CD4-positive, alpha-beta T cell treated with Interferon alpha-2 for 1 hour (primary cell): ENCODE measurements at regions not wholly inside any gene's neighbourhood (a gene's known extent, or its start where the extent isn't known, plus 50 kb on each side); places are given as distances from the start of the nearest gene placed in this dataset.

Source experiments
- DNase-seq, 2 donors: peaks; one replicate each; pipeline ENCODE4 v3.0.0-alpha.2; 2020 to 2022

DNA sequence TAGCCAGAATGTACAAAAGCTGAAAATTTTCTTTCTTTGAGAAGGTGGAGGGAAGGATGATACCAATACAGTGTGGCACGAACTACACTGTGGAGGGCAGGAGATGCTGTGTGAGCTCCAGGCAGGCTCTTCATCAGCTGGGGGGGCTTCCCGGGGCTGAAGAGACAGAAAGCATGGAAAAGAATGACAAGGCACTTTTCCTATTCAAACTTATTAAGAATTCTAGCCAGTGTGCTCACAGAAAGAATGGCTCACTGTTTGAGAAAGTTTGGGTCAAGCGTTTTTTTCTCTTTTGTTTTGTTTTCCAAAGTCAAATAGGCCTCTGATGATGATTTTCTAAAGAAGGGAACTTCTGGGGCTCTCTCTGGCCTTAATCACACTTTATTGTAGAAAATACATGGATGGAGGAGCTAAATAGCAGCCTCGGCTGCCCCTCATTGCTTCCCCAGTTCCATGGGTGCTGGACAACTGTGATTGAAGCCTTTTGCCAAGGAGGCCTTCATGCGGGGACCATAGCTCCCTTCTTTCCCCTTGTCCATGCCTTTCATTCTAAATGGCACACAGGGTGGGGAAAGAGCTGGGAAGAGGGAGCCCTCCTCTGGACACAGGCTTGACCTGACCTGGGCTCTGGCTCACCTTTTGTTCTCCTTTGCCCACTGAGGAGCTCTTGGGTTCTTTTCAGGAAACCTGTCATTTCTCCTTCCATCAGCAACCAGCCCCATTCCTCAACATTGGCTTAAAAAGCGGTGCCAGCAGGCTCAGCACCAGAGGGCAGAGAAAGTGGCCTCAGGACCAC lies 130.6 kb downstream of the TDRD15 start:
- no peak for DNase-seq

DNA sequence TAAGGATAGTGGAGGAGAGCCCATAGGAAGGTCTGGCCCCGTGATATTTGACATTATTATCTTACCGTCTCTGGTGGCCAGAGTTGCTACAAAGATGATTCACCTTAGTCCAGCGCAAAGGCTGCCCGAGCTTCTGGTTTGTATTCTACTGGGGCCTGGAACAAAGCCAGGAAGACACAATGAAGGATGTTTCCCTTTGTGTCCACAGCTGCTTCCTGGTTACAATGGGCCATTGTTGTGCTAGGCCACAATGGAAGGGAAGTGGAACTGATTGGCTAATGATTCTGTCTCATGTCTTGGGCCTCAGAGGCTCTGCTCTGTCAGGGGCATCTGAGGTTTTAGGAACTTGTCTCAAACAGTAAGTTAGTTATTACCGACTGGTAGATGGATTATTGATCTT lies 132.2 kb downstream of the TDRD15 start:
- DNase-seq: peak; percentile 10 to 63

GRCh38 chr2:21257621-21258020 lies 133.9 kb downstream of the TDRD15 start:
- DNase-seq: no peak

GRCh38 chr2:21258082-21258481 lies 134.3 kb downstream of the TDRD15 start:
- DNase-seq: no peak

- DNase-seq: no peak
Measured at GRCh38 chr2:21260311-21260710, 136.5 kb downstream of the TDRD15 start.

DNA sequence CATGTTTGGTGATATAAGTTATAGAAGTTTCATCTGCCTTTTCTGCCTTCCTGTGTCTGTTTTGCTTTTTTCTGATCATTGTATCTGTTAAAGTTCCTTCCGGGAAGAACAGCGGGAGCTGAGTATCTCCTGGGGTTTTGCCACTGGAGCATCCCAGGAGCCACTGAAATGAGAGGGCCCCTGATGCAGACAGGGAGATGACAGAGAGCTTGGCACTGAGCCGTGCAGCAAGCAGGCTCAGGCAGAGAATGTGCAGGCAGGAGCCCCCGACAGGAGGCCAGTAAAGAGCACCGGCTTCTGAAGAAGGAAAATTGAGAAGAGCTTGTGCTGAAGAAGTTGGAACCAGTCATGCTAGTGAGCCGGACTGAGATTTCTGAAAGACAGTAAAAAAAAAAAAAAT lies 137.8 kb downstream of the TDRD15 start:
- no peak for DNase-seq

- no peak for DNase-seq
Measured at GRCh38 chr2:21262426-21262940, 138.7 kb downstream of the TDRD15 start.

GRCh38 chr2:21263622-21264021 lies 139.9 kb downstream of the TDRD15 start:
- DNase-seq: no peak

- no peak for DNase-seq
Measured at GRCh38 chr2:21265752-21266151, 142.0 kb downstream of the TDRD15 start.

DNA sequence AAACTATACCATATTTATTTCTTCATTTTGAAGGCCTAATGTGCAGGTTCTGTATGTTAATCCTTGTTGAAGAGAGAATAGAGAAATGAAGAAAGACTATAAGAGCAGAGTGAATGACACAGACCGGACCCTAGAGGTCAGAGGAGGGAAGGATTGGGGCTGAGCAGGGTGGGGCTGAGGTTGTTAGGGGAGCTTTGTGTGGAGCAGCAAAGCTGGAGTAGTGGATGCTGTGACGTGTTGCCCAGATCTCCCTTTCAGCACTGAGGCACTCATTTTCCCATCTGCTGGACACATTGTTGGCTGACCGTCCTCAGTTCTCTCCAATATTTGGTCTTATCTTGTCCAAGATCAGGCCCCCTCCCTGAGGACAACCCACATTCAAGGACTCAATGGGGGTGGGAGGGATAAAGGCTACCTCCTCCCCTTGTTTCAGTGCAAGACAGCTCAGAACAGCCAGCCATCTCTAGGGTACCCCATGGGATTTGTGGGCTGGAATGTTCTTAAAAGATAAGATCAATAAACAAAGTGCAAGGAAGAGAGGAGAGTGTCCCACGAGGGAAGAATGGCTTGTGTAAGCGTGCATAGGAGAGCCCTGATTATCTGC lies 143.6 kb downstream of the TDRD15 start:
- no peak for DNase-seq

GRCh38 chr2:21268197-21268877 lies 144.6 kb downstream of the TDRD15 start:
- DNase-seq: no peak

DNA sequence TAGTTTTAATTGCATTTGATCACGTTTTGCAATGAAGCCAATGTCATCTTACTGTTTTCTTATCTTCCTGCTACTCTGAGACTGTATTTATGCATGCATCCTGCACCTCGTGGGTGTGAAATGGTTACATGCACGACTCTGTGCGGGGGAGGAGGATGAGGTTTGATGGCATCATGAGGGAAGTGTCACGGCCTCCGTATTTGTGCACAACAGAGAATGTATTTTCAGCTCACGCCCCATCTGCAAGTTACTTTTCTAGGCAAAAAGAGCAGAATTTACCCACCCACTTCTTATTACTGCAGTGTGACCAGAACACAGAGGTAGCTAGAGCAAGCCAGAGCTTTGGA lies 145.1 kb downstream of the TDRD15 start:
- DNase-seq: no peak

GRCh38 chr2:21269382-21269781 lies 145.6 kb downstream of the TDRD15 start:
- DNase-seq: no peak

DNA sequence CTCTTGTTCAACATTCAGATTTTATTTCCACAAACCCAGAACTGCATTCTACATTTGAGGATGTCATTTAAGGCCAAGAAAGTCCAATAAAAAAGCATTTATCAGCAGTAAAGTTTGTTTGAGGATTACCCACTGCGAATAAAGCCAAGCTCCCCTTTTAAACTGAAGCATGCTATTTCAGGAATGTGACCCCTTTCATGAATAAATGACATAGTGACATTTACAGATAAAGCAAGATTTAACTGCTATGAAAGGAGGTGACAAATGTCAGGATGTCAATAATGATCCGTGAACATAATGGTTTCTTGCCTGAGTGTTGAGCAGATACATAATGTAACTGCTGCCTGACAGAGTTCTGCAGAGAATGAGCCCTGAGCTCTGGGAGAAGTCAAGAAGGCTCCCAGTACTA lies 146.3 kb downstream of the TDRD15 start:
- no peak for DNase-seq

DNA sequence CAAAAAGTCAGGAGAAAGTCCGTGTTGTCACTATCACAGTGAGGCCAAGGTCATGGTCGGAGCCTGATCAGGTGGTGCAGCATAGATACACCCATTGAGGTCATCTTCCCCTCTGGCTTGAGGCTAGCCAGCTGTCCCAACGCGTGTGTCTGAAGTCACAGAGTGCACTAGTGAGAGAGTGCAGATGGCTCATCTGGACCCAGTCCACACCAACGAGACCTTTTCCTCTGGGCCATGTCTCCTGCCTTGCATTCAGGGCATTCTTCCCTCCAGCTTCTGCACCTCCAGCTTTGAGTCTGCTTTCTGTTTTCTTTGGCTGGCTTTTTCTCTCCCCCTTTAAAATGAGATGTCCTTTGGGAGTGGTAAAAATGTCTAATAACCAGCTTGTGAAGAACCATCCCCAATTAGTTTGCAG lies 146.9 kb downstream of the TDRD15 start:
- DNase-seq: no peak

- no peak for DNase-seq
Measured at GRCh38 chr2:21276163-21276562, 152.4 kb downstream of the TDRD15 start.

GRCh38 chr2:21277068-21278056 lies 153.6 kb downstream of the TDRD15 start:
- no peak for DNase-seq

- DNase-seq: no peak
Measured at GRCh38 chr2:21279525-21279924, 155.8 kb downstream of the TDRD15 start.

- no peak for DNase-seq
Measured at GRCh38 chr2:21280793-21281192, 157.0 kb downstream of the TDRD15 start.

- no peak for DNase-seq
Measured at GRCh38 chr2:21281384-21281783, 157.6 kb downstream of the TDRD15 start.

- DNase-seq: no peak
Measured at GRCh38 chr2:21281791-21282514, 158.2 kb downstream of the TDRD15 start.

DNA sequence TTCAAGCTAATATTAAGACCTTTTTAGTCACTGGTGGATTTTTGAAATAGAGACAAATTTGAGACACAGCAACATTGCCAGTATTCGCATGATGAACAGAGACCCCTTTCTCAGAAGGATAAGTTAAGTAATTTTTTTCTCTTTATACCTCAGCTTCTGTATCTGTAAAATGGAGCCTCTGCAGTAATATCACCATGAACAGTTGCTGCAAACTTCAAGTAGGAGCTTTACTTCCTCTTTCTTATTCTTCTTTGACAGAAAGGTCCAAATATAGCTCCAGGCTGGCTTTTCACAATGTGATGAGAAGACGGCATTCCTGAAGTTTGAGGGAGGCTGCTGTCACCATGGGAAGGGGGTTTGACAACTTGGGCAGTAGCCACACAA lies 158.7 kb downstream of the TDRD15 start:
- DNase-seq: no peak
